HG02759 (cell line): ENCODE measurements at regions not wholly inside any gene's neighbourhood (a gene's known extent, or its start where the extent isn't known, plus 50 kb on each side); places are given as distances from the start of the nearest gene placed in this dataset.

Experiments
- ATAC-seq: cut with Tn5 transposase; IDR thresholded peaks from one replicate; pipeline ENCODE4 v1.9.1; 2021; ENCODE audit warnings: mild to moderate bottlenecking, moderate library complexity; ENCODE audit not compliant: unreplicated experiment

- no peak for ATAC-seq
Measured at GRCh38 chr22:48568736-48569330, 1258.8 kb downstream of the BRD1 start.

GRCh38 chr22:48567213-48567975 lies 1260.3 kb downstream of the BRD1 start:
- ATAC-seq = no peak

GRCh38 chr22:48566741-48567140 lies 1260.9 kb downstream of the BRD1 start:
- ATAC-seq = no peak

- ATAC-seq = no peak
Measured at GRCh38 chr22:48565901-48566501, 1261.7 kb downstream of the BRD1 start.

GRCh38 chr22:48564995-48565394 lies 1262.7 kb downstream of the BRD1 start:
- ATAC-seq = no peak

GRCh38 chr22:48563966-48564330 lies 1263.7 kb downstream of the BRD1 start:
- no peak for ATAC-seq

- no peak for ATAC-seq
Measured at GRCh38 chr22:48563118-48563965, 1264.3 kb downstream of the BRD1 start.

GRCh38 chr22:48561676-48562075 lies 1266.0 kb downstream of the BRD1 start:
- ATAC-seq = no peak

GRCh38 chr22:48560836-48561235 lies 1266.8 kb downstream of the BRD1 start:
- ATAC-seq = no peak

GRCh38 chr22:48560389-48560751 lies 1267.3 kb downstream of the BRD1 start:
- ATAC-seq = no peak

GRCh38 chr22:48559647-48560388 lies 1267.9 kb downstream of the BRD1 start:
- no peak for ATAC-seq

GRCh38 chr22:48558606-48559402 lies 1268.9 kb downstream of the BRD1 start:
- ATAC-seq = no peak

GRCh38 chr22:48558016-48558415 lies 1269.7 kb downstream of the BRD1 start:
- ATAC-seq = no peak

- no peak for ATAC-seq
Measured at GRCh38 chr22:48557473-48557872, 1270.2 kb downstream of the BRD1 start.

- ATAC-seq = no peak
Measured at GRCh38 chr22:48556751-48557150, 1270.9 kb downstream of the BRD1 start.

GRCh38 chr22:48556222-48556621 lies 1271.5 kb downstream of the BRD1 start:
- no peak for ATAC-seq

- ATAC-seq = no peak
Measured at GRCh38 chr22:48555606-48556005, 1272.1 kb downstream of the BRD1 start.

- no peak for ATAC-seq
Measured at GRCh38 chr22:48554893-48555572, 1272.6 kb downstream of the BRD1 start.

GRCh38 chr22:48553694-48554308 lies 1273.9 kb downstream of the BRD1 start:
- ATAC-seq = no peak
